SK-N-SH treated with all-trans-retinoic acid at 6 μM for 48 hours (cell line): ENCODE measurements at regions not wholly inside any gene's neighbourhood (a gene's known extent, or its start where the extent isn't known, plus 50 kb on each side); places are given as distances from the start of the nearest gene placed in this dataset.
"Not testable (repeated sequence)": the region's sequence is repeated elsewhere in the genome, so short reads cannot be mapped to it uniquely, and the experiment has no call there.

Source experiments
- ATAC-seq: fragments of 200-7000 bp; cut with Tn5 transposase; 3 replicates; pipeline ENCODE4 v1.9.1; 2020; ENCODE audit warnings: mild to moderate bottlenecking, moderate library complexity
- ARNTL ChIP-seq: fragments of 450-650 bp; formaldehyde crosslinking; IDR thresholded peaks from 2 replicates; pipeline ENCODE4 v1.5.0; 2020; ENCODE audit warnings: low read depth, mild to moderate bottlenecking, moderate library complexity, borderline replicate concordance
- BACH2 ChIP-seq: fragments of 250-450 bp; sonication (Bioruptor Pico); IDR thresholded peaks from 2 replicates; pipeline ENCODE4 v1.9.0; 2021; ENCODE audit warnings: mild to moderate bottlenecking, borderline replicate concordance
- CREB5 ChIP-seq: fragments of 250-450 bp; sonication (Bioruptor Pico); IDR thresholded peaks from 2 replicates; pipeline ENCODE4 v1.5.1; 2020; ENCODE audit warnings: low read depth, mild to moderate bottlenecking, moderate library complexity
- CSDC2 ChIP-seq: fragments of 250-450 bp; sonication (Bioruptor Pico); IDR thresholded peaks from 2 replicates; pipeline ENCODE4 v1.5.0; 2020; ENCODE audit warnings: mild to moderate bottlenecking, moderate library complexity
- ESRRG ChIP-seq: fragments of 250-450 bp; sonication (Bioruptor Pico); IDR thresholded peaks from 2 replicates; pipeline ENCODE4 v1.6.1; 2021; ENCODE audit warnings: mild to moderate bottlenecking
- GLIS3 ChIP-seq: fragments of 250-450 bp; sonication (Bioruptor Pico); IDR thresholded peaks from 2 replicates; pipeline ENCODE4 v1.5.0; 2020; ENCODE audit warnings: mild to moderate bottlenecking, moderate library complexity
- ISL1 ChIP-seq: fragments of 250-450 bp; sonication (Bioruptor Pico); IDR thresholded peaks from 2 replicates; pipeline ENCODE4 v2.1.2; 2022; ENCODE audit warnings: mild to moderate bottlenecking, moderate library complexity
- OSR1 ChIP-seq: fragments of 250-450 bp; sonication (Bioruptor Pico); IDR thresholded peaks from 2 replicates; pipeline ENCODE4 v1.8.0; 2022; ENCODE audit warnings: moderate library complexity, mild to moderate bottlenecking, inconsistent platforms
- PPARA ChIP-seq: fragments of 250-450 bp; sonication (Bioruptor Pico); IDR thresholded peaks from 2 replicates; pipeline ENCODE4 v1.5.0; 2020; ENCODE audit warnings: mild to moderate bottlenecking, borderline replicate concordance
- RARB ChIP-seq: fragments of 250-450 bp; sonication (Bioruptor Pico); IDR thresholded peaks from 2 replicates; pipeline ENCODE4 v1.8.0; 2021; ENCODE audit warnings: mild to moderate bottlenecking, moderate library complexity
- SNAI2 ChIP-seq: fragments of 250-450 bp; sonication (Bioruptor Pico); IDR thresholded peaks from 2 replicates; pipeline ENCODE4 v1.5.0; 2020; ENCODE audit warnings: mild to moderate bottlenecking, moderate library complexity
- TCF4 ChIP-seq: fragments of 250-450 bp; sonication (Bioruptor Pico); IDR thresholded peaks from 2 replicates; pipeline ENCODE4 v1.8.0; 2021; ENCODE audit warnings: mild to moderate bottlenecking, moderate library complexity, borderline replicate concordance
- TOX ChIP-seq: fragments of 250-450 bp; sonication (Bioruptor Pico); IDR thresholded peaks from 2 replicates; pipeline ENCODE4 v1.8.0; 2021; ENCODE audit warnings: mild to moderate bottlenecking, moderate library complexity, borderline replicate concordance
- TSHZ2 ChIP-seq: fragments of 250-450 bp; sonication (Bioruptor Pico); IDR thresholded peaks from 2 replicates; pipeline ENCODE4 v1.5.0; 2020; ENCODE audit warnings: mild to moderate bottlenecking, moderate library complexity
- ZC3H10 ChIP-seq: fragments of 250-450 bp; sonication (Bioruptor Pico); IDR thresholded peaks from 2 replicates; pipeline ENCODE4 v1.5.1; 2021; ENCODE audit warnings: mild to moderate bottlenecking, moderate library complexity
- ZFP3 ChIP-seq: fragments of 250-450 bp; sonication (Bioruptor Pico); IDR thresholded peaks from 2 replicates; pipeline ENCODE4 v1.5.0; 2020; ENCODE audit warnings: mild to moderate bottlenecking, moderate library complexity
- ZFP30 ChIP-seq: fragments of 450-650 bp; formaldehyde crosslinking; IDR thresholded peaks from 2 replicates; pipeline ENCODE4 v1.5.0; 2022; ENCODE audit warnings: mild to moderate bottlenecking, moderate library complexity
- ZNF565 ChIP-seq: fragments of 450-650 bp; formaldehyde crosslinking; conservative IDR thresholded peaks from 2 replicates; pipeline ENCODE4 v1.5.0; 2020; ENCODE audit warnings: low read depth, mild to moderate bottlenecking, moderate library complexity
- ZNF70 ChIP-seq: fragments of 450-650 bp; formaldehyde crosslinking; IDR thresholded peaks from 2 replicates; pipeline ENCODE4 v1.5.0; 2020; ENCODE audit warnings: mild to moderate bottlenecking, moderate library complexity
- ZNF8 ChIP-seq: fragments of 450-650 bp; formaldehyde crosslinking; IDR thresholded peaks from 2 replicates; pipeline ENCODE4 v1.5.0; 2020; ENCODE audit warnings: mild to moderate bottlenecking, moderate library complexity
- TF ChIP-seq, protein P1 (sequence below): fragments of 250-450 bp; sonication (Bioruptor Pico); IDR thresholded peaks from 2 replicates; pipeline ENCODE4 v1.8.0; 2020; ENCODE audit warnings: mild to moderate bottlenecking, moderate library complexity, borderline replicate concordance
- TF ChIP-seq, protein P2 (sequence below): fragments of 250-450 bp; sonication (Bioruptor Pico); IDR thresholded peaks from 2 replicates; pipeline ENCODE4 v1.8.0; 2021; ENCODE audit warnings: low read depth, mild to moderate bottlenecking, moderate library complexity, borderline replicate concordance

DNA sequence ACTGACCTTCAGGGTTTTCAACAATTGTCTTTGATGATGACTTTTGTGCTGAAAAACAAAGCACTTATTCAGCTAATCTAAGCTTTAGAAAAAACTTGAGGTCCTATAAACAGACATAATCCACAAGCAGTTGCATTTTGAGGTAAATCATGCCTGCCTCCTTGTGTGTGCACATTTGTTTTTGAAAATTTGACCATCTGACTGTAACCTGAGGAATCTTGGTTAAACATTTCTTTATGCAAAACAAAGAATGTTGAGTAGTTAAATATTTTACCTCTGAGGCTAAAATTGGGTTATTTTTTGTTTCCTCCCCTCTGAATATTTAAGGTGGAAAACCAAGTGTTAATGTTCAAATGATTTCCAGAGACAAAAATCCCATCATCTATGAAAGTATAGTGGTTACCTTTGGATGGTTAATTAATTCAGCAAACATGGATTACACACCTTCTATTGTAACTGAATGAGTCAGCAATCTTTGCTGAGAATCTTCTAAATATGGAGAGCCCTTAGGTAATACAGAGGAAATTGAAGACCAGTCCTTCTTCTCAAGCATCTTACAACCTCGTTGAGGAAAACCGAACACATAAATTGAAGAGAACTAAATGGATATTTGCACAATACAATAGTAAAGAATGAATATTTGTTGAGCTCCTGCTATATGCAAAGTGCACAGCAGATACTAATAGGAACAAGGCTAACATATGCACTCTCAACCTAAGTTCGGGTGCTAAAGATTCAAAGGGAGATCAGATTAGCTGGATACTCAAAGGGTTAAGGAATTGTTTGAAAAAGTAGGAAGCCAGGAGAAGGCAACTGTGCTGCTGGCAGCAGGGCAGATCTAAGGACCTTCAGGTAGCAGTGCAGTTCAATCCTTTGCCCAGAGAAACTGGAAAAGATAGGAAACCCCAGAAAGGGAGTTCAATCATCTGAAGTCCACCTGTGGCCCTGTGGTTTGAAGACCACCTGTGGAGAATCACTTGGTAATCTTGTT lies 115.2 kb downstream of the BMP4 start:
- ATAC-seq, result no peak
- no peak for TF ChIP-seq CSDC2
- no peak for TF ChIP-seq SNAI2 (CRISPR knock-in tag)
- TF ChIP-seq ZC3H10 (CRISPR knock-in tag), result no peak
- TF ChIP-seq ZNF565 (CRISPR knock-in tag), result no peak
- no peak for TF ChIP-seq GLIS3 (CRISPR knock-in tag)
- no peak for TF ChIP-seq PPARA
- TF ChIP-seq ARNTL (CRISPR knock-in tag), result no peak
- TF ChIP-seq CREB5 (CRISPR knock-in tag), result no peak
- no peak for TF ChIP-seq ZFP30 (CRISPR knock-in tag)
- TF ChIP-seq, protein P1, sequence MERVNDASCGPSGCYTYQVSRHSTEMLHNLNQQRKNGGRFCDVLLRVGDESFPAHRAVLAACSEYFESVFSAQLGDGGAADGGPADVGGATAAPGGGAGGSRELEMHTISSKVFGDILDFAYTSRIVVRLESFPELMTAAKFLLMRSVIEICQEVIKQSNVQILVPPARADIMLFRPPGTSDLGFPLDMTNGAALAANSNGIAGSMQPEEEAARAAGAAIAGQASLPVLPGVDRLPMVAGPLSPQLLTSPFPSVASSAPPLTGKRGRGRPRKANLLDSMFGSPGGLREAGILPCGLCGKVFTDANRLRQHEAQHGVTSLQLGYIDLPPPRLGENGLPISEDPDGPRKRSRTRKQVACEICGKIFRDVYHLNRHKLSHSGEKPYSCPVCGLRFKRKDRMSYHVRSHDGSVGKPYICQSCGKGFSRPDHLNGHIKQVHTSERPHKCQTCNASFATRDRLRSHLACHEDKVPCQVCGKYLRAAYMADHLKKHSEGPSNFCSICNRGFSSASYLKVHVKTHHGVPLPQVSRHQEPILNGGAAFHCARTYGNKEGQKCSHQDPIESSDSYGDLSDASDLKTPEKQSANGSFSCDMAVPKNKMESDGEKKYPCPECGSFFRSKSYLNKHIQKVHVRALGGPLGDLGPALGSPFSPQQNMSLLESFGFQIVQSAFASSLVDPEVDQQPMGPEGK (CRISPR knock-in tag), result no peak
- TF ChIP-seq ZNF70, result no peak
- TF ChIP-seq TOX (CRISPR knock-in tag), result no peak
- no peak for TF ChIP-seq ZFP3 (CRISPR knock-in tag)
- no peak for TF ChIP-seq OSR1 (CRISPR knock-in tag)
- no peak for TF ChIP-seq ISL1 (CRISPR knock-in tag)
- TF ChIP-seq RARB, result no peak
- no peak for TF ChIP-seq BACH2 (CRISPR knock-in tag)
- no peak for TF ChIP-seq TSHZ2

- TF ChIP-seq, protein P2, sequence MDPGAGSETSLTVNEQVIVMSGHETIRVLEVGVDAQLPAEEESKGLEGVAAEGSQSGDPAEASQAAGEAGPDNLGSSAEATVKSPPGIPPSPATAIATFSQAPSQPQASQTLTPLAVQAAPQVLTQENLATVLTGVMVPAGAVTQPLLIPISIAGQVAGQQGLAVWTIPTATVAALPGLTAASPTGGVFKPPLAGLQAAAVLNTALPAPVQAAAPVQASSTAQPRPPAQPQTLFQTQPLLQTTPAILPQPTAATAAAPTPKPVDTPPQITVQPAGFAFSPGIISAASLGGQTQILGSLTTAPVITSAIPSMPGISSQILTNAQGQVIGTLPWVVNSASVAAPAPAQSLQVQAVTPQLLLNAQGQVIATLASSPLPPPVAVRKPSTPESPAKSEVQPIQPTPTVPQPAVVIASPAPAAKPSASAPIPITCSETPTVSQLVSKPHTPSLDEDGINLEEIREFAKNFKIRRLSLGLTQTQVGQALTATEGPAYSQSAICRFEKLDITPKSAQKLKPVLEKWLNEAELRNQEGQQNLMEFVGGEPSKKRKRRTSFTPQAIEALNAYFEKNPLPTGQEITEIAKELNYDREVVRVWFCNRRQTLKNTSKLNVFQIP (CRISPR knock-in tag), result no peak
- TF ChIP-seq, all 23 proteins: peak for 0
- no peak for ATAC-seq
Observed at GRCh38 chr14:53840444-53840843, 116.2 kb downstream of the BMP4 start.

DNA sequence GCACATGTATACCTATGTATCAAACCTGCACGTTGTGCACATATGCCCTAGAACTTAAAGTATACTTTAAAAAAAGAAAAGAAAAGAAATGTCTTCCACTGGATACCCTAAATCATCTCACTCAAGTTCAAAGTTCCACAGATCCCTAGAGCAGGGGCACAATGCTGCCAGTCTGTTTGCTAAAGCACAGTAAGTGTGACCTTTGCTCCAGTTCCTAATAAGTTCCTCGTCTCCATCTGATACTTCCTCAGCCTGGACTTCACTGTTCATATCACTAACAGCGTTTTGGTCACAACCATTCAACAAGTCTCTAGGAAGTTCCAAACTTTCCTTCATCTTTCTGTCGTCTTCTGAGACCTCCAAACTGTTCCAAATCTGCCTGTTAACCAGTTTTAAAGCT lies 118.3 kb downstream of the BMP4 start:
- ATAC-seq, result no peak
- TF ChIP-seq TOX (CRISPR knock-in tag) (no peak), RARB (no peak), GLIS3 (CRISPR knock-in tag) (no peak), CSDC2 (no peak), ISL1 (CRISPR knock-in tag) (no peak), ESRRG (CRISPR knock-in tag) (no peak), SNAI2 (CRISPR knock-in tag) (no peak), TCF4 (CRISPR knock-in tag) (no peak), ZNF8 (CRISPR knock-in tag) (no peak)

DNA sequence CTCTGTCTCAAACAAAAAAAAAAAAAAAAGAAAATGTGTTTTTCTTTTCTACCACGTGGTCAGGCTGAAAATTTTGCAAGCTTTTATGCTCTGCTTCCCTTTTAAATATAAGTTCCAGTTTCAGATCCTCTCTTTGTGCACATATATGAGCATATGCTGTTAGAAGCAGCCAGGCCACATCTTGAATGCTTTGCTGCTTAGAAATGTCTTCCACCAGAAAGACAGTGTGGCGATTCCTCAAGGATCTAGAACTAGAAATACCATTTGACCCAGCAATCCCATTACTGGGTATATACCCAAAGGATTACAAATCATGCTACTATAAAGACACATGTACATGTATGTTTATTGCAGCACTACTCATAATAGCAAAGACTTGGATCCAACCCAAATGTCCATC lies 119.0 kb downstream of the BMP4 start:
- ATAC-seq, result not testable (repeated sequence)
